Right cardiac atrium (tissue), 5 donors: ENCODE measurements at regions not wholly inside any gene's neighbourhood (a gene's known extent, or its start where the extent isn't known, plus 50 kb on each side); places are given as distances from the start of the nearest gene placed in this dataset.

Experiments
- ATAC-seq, 2 donors: fragments of 200-7000 bp; cut with Tn5 transposase; one replicate each; pipeline versions ENCODE4 v1.8.0 to v1.9.1; 2020; ENCODE audit warnings: moderate library complexity in 2 of 2, mild to moderate bottlenecking in 1 of 2
- DNase-seq, 3 donors: peaks; one replicate each; pipeline ENCODE4 v3.0.0-alpha.2; 2020
- H3K27ac ChIP-seq: one replicate; pipeline ENCODE4 v1.5.1; 2013; ENCODE audit warnings: mild to moderate bottlenecking, low read length, control low read depth, moderate library complexity
- H3K27me3 ChIP-seq: one replicate; pipeline ENCODE4 v1.6.1; 2013; ENCODE audit not compliant: control insufficient read depth, insufficient read depth
- H3K4me1 ChIP-seq: one replicate; pipeline ENCODE4 v1.6.1; 2013; ENCODE audit warnings: low read length; ENCODE audit not compliant: control insufficient read depth, insufficient read depth
- H3K4me3 ChIP-seq: one replicate; pipeline ENCODE4 v1.5.1; 2013; ENCODE audit warnings: low read length, control low read depth
- H3K9me3 ChIP-seq: one replicate; pipeline ENCODE4 v1.6.1; 2013; ENCODE audit warnings: low read length; ENCODE audit not compliant: control insufficient read depth
- WGBS: extraction: QIAGEN DNeasy Blood & Tissue Kit; methylation state at CpG from one replicate; pipeline ENCODE4 v1.1.7; 2013; 5-methylcytosine and 5-hydroxymethylcytosine counted together
- intact Hi-C, 4 donors: fragments of 100-400 bp; cut with DNase I; formaldehyde crosslinking; loops; one replicate each; pipeline versions ENCODE4 v1.11.0 to v1.14.0; 2022 to 2023
- donor health status: healthy with polysubstance abuse.
- donor health status: DM: no; HTN: yes; CAD: no.
- donor health status: DM: no; HTN: no; CAD: no.
- donor health status: DM: no; HTN: yes; CAD: no; lungs with severe emphysema.
- donor health status: DM: yes; HTN: yes; CAD: no.

DNA sequence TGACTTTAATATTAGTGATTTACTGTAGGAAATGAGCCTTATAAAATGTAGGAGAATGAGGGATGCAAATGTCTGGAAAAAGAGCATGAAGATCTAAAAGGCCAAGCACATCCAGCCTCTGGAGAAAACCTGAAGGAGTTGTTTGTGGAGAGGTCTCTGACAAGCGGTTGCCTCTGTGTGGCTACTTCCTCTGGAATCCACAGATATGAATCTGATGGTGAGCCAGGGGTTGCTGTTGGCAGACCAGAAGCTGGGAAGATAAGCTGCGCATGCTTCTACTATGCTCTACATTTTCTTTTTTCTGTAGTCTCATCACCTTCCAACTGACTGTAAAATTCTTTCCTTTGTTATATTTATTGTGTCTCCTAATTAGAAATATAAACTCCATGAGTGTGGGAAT, 248.6 kb downstream of the OLFM3 start:
- Histone ChIP-seq H3K4me1 (peaks cover 4% of the 10 kb centered on the region), H3K27me3 (no peaks in the 10 kb centered on the region), H3K4me3 (no peak overlapping the region), H3K9me3 (no peaks in the 10 kb centered on the region), H3K27ac (no peak overlapping the region)
- DNase-seq: no peak
- intact Hi-C loops: no loop called here
- no peak for ATAC-seq
- WGBS: 31% methylated on average over 2 of the region's 2 CpGs
